IPS-NIHi11 (cell line): ENCODE measurements at regions not wholly inside any gene's neighbourhood (a gene's known extent, or its start where the extent isn't known, plus 50 kb on each side); places are given as distances from the start of the nearest gene placed in this dataset.
A peak's percentile ranks its signal among the peaks of the same experiment; 100 is the strongest.

Source experiments
- DNase-seq: peaks from one replicate; pipeline ENCODE4 v3.0.0; 2012; ENCODE audit warnings: mixed read lengths, low spot score

GRCh38 chr16:5433587-5433986 lies 336.0 kb upstream of the EEF2KMT start:
- DNase-seq: no peak

- no peak for DNase-seq
Observed at GRCh38 chr16:5432166-5432565, 334.6 kb upstream of the EEF2KMT start.

GRCh38 chr16:5430598-5430997 lies 333.0 kb upstream of the EEF2KMT start:
- no peak for DNase-seq

- DNase-seq: peak; percentile 79
Observed at GRCh38 chr16:5428932-5429331, 331.3 kb upstream of the EEF2KMT start.

GRCh38 chr16:5427571-5427970 lies 330.0 kb upstream of the EEF2KMT start:
- DNase-seq: no peak

GRCh38 chr16:5422643-5423496 lies 325.3 kb upstream of the EEF2KMT start:
- no peak for DNase-seq

GRCh38 chr16:5422047-5422446 lies 324.5 kb upstream of the EEF2KMT start:
- no peak for DNase-seq

GRCh38 chr16:5416013-5416412 lies 318.4 kb upstream of the EEF2KMT start:
- no peak for DNase-seq

GRCh38 chr16:5415123-5415522 lies 317.5 kb upstream of the EEF2KMT start:
- DNase-seq: no peak

- DNase-seq: peak; percentile 59
Observed at GRCh38 chr16:5412731-5413130, 315.1 kb upstream of the EEF2KMT start.

- no peak for DNase-seq
Observed at GRCh38 chr16:5398203-5398602, 300.6 kb upstream of the EEF2KMT start.

GRCh38 chr16:5396880-5397279 lies 299.3 kb upstream of the EEF2KMT start:
- DNase-seq: no peak

- DNase-seq: no peak
Observed at GRCh38 chr16:5393070-5393469, 295.5 kb upstream of the EEF2KMT start.

GRCh38 chr16:5386989-5387388 lies 289.4 kb upstream of the EEF2KMT start:
- DNase-seq: no peak

GRCh38 chr16:5385811-5386210 lies 288.2 kb upstream of the EEF2KMT start:
- no peak for DNase-seq

GRCh38 chr16:5385115-5385514 lies 287.5 kb upstream of the EEF2KMT start:
- no peak for DNase-seq

- DNase-seq: no peak
Observed at GRCh38 chr16:5383737-5384136, 286.1 kb upstream of the EEF2KMT start.

GRCh38 chr16:5382484-5382883 lies 284.9 kb upstream of the EEF2KMT start:
- no peak for DNase-seq

- no peak for DNase-seq
Observed at GRCh38 chr16:5381481-5381880, 283.9 kb upstream of the EEF2KMT start.

- no peak for DNase-seq
Observed at GRCh38 chr16:5379954-5380353, 282.4 kb upstream of the EEF2KMT start.

GRCh38 chr16:5378531-5378930 lies 280.9 kb upstream of the EEF2KMT start:
- no peak for DNase-seq

- no peak for DNase-seq
Observed at GRCh38 chr16:5377280-5377898, 279.8 kb upstream of the EEF2KMT start.

- no peak for DNase-seq
Observed at GRCh38 chr16:5374184-5374583, 276.6 kb upstream of the EEF2KMT start.

GRCh38 chr16:5367951-5368350 lies 270.4 kb upstream of the EEF2KMT start:
- DNase-seq: no peak
